HuH-7.5 (cell line): ENCODE measurements at regions not wholly inside any gene's neighbourhood (a gene's known extent, or its start where the extent isn't known, plus 50 kb on each side); places are given as distances from the start of the nearest gene placed in this dataset.
"Not testable (repeated sequence)": the region's sequence is repeated elsewhere in the genome, so short reads cannot be mapped to it uniquely, and the experiment has no call there.

Source experiments
- DNase-seq: peaks from one replicate; pipeline ENCODE4 v3.0.0; 2011; ENCODE audit warnings: low spot score

GRCh38 chr6:19329078-19329477 is 508.1 kb upstream of the ID4 start:
- DNase-seq: no peak

- no peak for DNase-seq
Observed at GRCh38 chr6:19331089-19331488, 506.1 kb upstream of the ID4 start.

GRCh38 chr6:19332806-19333460 is 504.2 kb upstream of the ID4 start:
- DNase-seq: no peak

GRCh38 chr6:19333936-19334335 is 503.2 kb upstream of the ID4 start:
- DNase-seq: no peak

- DNase-seq: no peak
Observed at GRCh38 chr6:19336579-19336978, 500.6 kb upstream of the ID4 start.

- DNase-seq: no peak
Observed at GRCh38 chr6:19337101-19337500, 500.1 kb upstream of the ID4 start.

GRCh38 chr6:19342616-19343015 is 494.6 kb upstream of the ID4 start:
- no peak for DNase-seq

- no peak for DNase-seq
Observed at GRCh38 chr6:19349429-19349828, 487.7 kb upstream of the ID4 start.

- no peak for DNase-seq
Observed at GRCh38 chr6:19354181-19354580, 483.0 kb upstream of the ID4 start.

- DNase-seq: no peak
Observed at GRCh38 chr6:19356692-19357091, 480.5 kb upstream of the ID4 start.

GRCh38 chr6:19362396-19362795 is 474.8 kb upstream of the ID4 start:
- no peak for DNase-seq

- DNase-seq: no peak
Observed at GRCh38 chr6:19368511-19368910, 468.7 kb upstream of the ID4 start.

- no peak for DNase-seq
Observed at GRCh38 chr6:19369785-19370184, 467.4 kb upstream of the ID4 start.

- no peak for DNase-seq
Observed at GRCh38 chr6:19370831-19371230, 466.3 kb upstream of the ID4 start.

- no peak for DNase-seq
Observed at GRCh38 chr6:19375613-19376012, 461.6 kb upstream of the ID4 start.

- DNase-seq: no peak
Observed at GRCh38 chr6:19377722-19378121, 459.4 kb upstream of the ID4 start.

GRCh38 chr6:19380293-19380692 is 456.9 kb upstream of the ID4 start:
- DNase-seq: no peak

GRCh38 chr6:19382676-19383075 is 454.5 kb upstream of the ID4 start:
- no peak for DNase-seq

GRCh38 chr6:19391926-19392325 is 445.2 kb upstream of the ID4 start:
- no peak for DNase-seq

- DNase-seq: no peak
Observed at GRCh38 chr6:19394051-19394450, 443.1 kb upstream of the ID4 start.

GRCh38 chr6:19394687-19395086 is 442.5 kb upstream of the ID4 start:
- no peak for DNase-seq

- no peak for DNase-seq
Observed at GRCh38 chr6:19395316-19395715, 441.9 kb upstream of the ID4 start.

- DNase-seq: no peak
Observed at GRCh38 chr6:19399406-19399805, 437.8 kb upstream of the ID4 start.

GRCh38 chr6:19404884-19405283 is 432.3 kb upstream of the ID4 start:
- not testable (repeated sequence) for DNase-seq

GRCh38 chr6:19408331-19408730 is 428.8 kb upstream of the ID4 start:
- DNase-seq: no peak
